ENCODE measurements at regions not wholly inside any gene's neighbourhood (a gene's known extent, or its start where the extent isn't known, plus 50 kb on each side); places are given as distances from the start of the nearest gene placed in this dataset.

GRCh38 chr9:75414371-75415160 lies 326.3 kb downstream of the OSTF1 start:
- H3K27me3 ChIP-seq (ENCODE audit: low read depth, low read length): no peaks in the 10 kb centered on the region
- no peaks in the 10 kb centered on the region for H3K9me3 ChIP-seq (ENCODE audit: control insufficient read depth in 1 of 2, low read length in 2 of 2)
- H3K4me3 ChIP-seq (ENCODE audit: low read depth in 1 of 2, low read length in 2 of 2): no peak overlapping the region
- H3K4me1 ChIP-seq (ENCODE audit: control insufficient read depth in 1 of 2, insufficient read depth in 2 of 2, low read length in 2 of 2): no peaks in the 10 kb centered on the region
- no peaks in the 10 kb centered on the region for H3K36me3 ChIP-seq (ENCODE audit: control insufficient read depth in 1 of 2, insufficient read depth in 2 of 2, low read length in 2 of 2)
- H3K27ac ChIP-seq (ENCODE audit: low read length): no peak overlapping the region

DNA sequence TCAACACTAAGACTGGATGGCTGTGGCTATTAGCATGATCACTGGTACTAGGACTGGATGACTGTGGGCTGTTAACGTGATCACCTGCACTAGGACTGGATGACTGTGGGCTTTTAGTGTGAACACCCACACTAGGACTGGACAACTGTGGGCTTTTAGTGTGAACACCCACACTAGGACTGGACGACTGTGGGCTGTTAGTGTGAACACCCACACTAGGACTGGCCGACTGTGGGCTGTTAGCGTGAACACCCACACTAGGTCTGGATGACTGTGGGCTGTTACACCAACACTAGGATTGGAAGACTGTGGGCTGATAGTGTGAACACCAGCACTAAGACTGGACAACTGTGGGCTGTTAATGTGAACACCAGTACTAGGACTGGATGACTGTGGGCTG lies 329.2 kb downstream of the OSTF1 start:
- Histone ChIP-seq H3K4me1 (ENCODE audit: control insufficient read depth in 1 of 2, insufficient read depth in 2 of 2, low read length in 2 of 2) (no peaks in the 10 kb centered on the region), H3K27ac (ENCODE audit: low read length) (no peak overlapping the region), H3K27me3 (ENCODE audit: low read depth, low read length) (no peaks in the 10 kb centered on the region), H3K4me3 (ENCODE audit: low read depth in 1 of 2, low read length in 2 of 2) (no peak overlapping the region), H3K9me3 (ENCODE audit: control insufficient read depth in 1 of 2, low read length in 2 of 2) (no peaks in the 10 kb centered on the region), H3K36me3 (ENCODE audit: control insufficient read depth in 1 of 2, insufficient read depth in 2 of 2, low read length in 2 of 2) (no peaks in the 10 kb centered on the region)

DNA sequence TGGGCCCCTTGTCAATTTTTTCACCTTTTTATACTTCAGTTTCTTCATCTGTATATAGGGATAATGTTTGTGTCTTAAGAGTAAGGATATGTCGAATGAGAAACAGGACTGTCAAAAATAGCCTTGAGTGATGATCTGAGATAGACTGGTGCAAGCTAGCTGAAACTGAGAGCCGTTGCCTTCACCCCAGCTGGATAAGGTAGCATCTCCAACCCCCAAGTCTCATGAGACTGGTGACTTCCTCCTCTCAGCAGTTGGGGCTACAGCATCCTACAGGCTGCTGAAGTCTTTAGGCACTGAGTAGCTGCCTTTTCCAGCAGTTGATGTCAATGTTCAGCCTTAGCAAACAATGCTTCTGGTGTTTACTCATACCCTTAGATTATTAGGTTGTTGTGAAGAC lies 330.2 kb downstream of the OSTF1 start:
- H3K9me3 ChIP-seq (ENCODE audit: control insufficient read depth in 1 of 2, low read length in 2 of 2): no peaks in the 10 kb centered on the region
- no peaks in the 10 kb centered on the region for H3K36me3 ChIP-seq (ENCODE audit: control insufficient read depth in 1 of 2, insufficient read depth in 2 of 2, low read length in 2 of 2)
- H3K27me3 ChIP-seq (ENCODE audit: low read depth, low read length): no peaks in the 10 kb centered on the region
- H3K4me3 ChIP-seq (ENCODE audit: low read depth in 1 of 2, low read length in 2 of 2): no peak overlapping the region
- no peaks in the 10 kb centered on the region for H3K4me1 ChIP-seq (ENCODE audit: control insufficient read depth in 1 of 2, insufficient read depth in 2 of 2, low read length in 2 of 2)
- H3K27ac ChIP-seq (ENCODE audit: low read length): no peak overlapping the region

DNA sequence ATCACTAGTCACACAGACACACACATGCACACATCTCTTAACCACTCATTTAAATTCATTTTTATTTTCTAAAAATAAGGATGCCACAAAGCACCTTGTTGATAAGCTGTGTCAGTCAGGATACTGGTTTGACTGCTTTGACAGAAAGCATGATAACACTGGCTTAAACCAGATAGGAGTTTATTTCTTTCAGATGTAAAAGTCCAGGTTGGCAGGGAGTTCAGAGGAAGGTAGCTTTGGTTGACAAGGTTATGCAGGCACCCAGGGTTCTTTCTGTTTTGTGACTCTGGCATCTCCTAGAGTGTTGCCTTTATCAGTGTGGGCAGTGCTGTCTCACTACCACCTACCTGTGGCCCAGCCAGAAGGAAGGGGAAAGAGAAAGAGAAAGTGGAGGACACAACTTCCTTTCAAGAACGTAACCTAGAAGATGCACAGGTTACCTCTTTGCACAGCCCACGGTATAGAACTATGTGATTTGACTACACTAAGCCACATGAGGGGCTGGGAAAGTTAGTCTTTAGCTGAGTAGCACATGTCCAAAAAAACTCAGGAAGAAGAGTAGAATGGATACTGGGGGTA lies 334.7 kb downstream of the OSTF1 start:
- no peak overlapping the region for H3K27ac ChIP-seq (ENCODE audit: low read length)
- H3K9me3 ChIP-seq (ENCODE audit: control insufficient read depth in 1 of 2, low read length in 2 of 2): no peaks in the 10 kb centered on the region
- no peaks in the 10 kb centered on the region for H3K27me3 ChIP-seq (ENCODE audit: low read depth, low read length)
- no peaks in the 10 kb centered on the region for H3K4me1 ChIP-seq (ENCODE audit: control insufficient read depth in 1 of 2, insufficient read depth in 2 of 2, low read length in 2 of 2)
- no peak overlapping the region for H3K4me3 ChIP-seq (ENCODE audit: low read depth in 1 of 2, low read length in 2 of 2)
- no peaks in the 10 kb centered on the region for H3K36me3 ChIP-seq (ENCODE audit: control insufficient read depth in 1 of 2, insufficient read depth in 2 of 2, low read length in 2 of 2)

DNA sequence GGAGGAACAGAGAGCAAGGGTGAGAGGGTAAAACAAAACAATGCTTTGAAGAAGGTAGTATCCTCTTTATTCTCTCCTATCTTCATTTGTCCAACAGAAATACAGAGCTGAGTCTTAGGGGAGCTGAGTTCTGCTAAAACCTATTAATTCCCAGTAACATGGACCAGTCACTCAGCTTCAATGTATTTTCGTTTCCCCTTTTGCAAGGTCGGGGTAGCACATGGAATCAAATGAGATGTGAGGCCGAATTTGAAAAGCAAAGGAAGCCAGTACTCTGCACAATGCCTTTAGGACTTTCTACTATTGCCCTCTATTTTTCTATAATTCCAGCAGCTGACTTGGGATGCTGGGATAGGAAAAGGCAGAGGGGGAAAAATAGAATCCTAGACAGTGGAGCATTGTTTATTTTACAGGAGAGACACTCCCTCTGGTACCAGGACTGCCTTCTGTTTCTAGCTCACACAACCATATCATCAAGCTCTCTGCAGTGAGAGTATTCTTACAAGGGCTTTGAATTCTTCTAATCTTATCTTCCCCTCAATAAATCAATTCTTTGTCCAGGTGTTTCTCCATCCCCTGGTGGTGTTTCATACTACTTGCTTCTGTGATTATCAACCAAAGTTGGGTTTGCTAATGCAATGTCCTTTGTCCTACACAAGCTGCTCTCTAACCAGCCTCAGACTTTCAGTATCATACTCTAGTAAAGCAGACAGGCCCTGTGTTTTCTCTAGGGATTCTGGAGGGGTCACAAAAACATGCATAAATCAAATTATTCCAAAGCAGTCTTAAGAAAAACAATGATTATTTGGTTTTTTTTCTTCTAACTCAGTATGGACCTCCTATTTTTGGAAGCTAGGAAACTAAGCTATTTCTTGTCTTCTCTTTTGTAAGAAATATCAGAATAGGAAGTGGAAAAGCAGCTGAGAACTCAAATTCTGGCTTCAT lies 341.5 kb downstream of the OSTF1 start:
- no peak overlapping the region for H3K4me3 ChIP-seq (ENCODE audit: low read depth in 1 of 2, low read length in 2 of 2)
- H3K27ac ChIP-seq (ENCODE audit: low read length): no peak overlapping the region
- no peaks in the 10 kb centered on the region for H3K4me1 ChIP-seq (ENCODE audit: control insufficient read depth in 1 of 2, insufficient read depth in 2 of 2, low read length in 2 of 2)
- H3K36me3 ChIP-seq (ENCODE audit: control insufficient read depth in 1 of 2, insufficient read depth in 2 of 2, low read length in 2 of 2): no peaks in the 10 kb centered on the region
- H3K27me3 ChIP-seq (ENCODE audit: low read depth, low read length): no peaks in the 10 kb centered on the region
- H3K9me3 ChIP-seq (ENCODE audit: control insufficient read depth in 1 of 2, low read length in 2 of 2): no peaks in the 10 kb centered on the region

DNA sequence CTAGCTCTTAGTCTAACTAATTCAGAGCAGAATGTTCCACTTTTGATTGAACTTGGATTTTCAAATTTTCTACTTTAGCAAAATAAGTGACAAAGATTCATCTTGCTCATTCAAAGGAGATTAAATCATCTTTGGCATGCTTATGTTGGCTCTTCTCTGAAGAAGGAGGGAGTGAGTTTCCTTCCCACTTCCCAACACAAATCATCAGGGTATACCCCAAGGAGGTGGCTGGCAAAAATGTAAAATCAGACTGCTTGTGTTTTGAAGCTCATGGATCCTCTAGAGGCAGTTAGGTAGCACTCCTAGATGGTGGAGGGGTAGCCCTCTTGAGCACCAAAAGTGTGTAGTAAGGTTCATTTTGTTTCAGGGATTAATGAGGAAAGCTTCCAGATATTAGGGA lies 343.1 kb downstream of the OSTF1 start:
- Histone ChIP-seq H3K9me3 (ENCODE audit: control insufficient read depth in 1 of 2, low read length in 2 of 2) (no peaks in the 10 kb centered on the region), H3K27ac (ENCODE audit: low read length) (no peak overlapping the region), H3K4me1 (ENCODE audit: control insufficient read depth in 1 of 2, insufficient read depth in 2 of 2, low read length in 2 of 2) (no peaks in the 10 kb centered on the region), H3K36me3 (ENCODE audit: control insufficient read depth in 1 of 2, insufficient read depth in 2 of 2, low read length in 2 of 2) (no peaks in the 10 kb centered on the region), H3K4me3 (ENCODE audit: low read depth in 1 of 2, low read length in 2 of 2) (no peak overlapping the region), H3K27me3 (ENCODE audit: low read depth, low read length) (no peaks in the 10 kb centered on the region)

DNA sequence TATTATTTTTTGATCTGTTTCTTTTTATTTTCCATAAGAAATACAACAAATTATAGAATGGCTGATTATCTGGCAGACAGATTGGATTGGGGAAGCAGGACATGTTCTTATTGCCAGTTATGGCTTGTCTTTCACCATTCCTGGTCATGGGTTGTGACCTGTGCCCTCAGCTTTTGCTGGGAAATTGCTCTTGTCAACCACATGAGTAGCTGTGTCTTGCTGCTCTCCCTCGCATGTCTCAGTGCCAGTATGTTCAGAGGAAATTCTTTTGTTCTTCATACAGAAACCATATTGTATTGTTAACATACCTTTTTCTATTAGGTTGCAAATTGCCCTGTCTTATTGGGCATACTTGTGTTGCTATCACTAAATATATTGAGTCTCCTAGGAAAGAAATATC lies 344.1 kb downstream of the OSTF1 start:
- Histone ChIP-seq H3K27ac (ENCODE audit: low read length) (no peak overlapping the region), H3K36me3 (ENCODE audit: control insufficient read depth in 1 of 2, insufficient read depth in 2 of 2, low read length in 2 of 2) (no peaks in the 10 kb centered on the region), H3K4me3 (ENCODE audit: low read depth in 1 of 2, low read length in 2 of 2) (no peak overlapping the region), H3K27me3 (ENCODE audit: low read depth, low read length) (no peaks in the 10 kb centered on the region), H3K9me3 (ENCODE audit: control insufficient read depth in 1 of 2, low read length in 2 of 2) (no peaks in the 10 kb centered on the region), H3K4me1 (ENCODE audit: control insufficient read depth in 1 of 2, insufficient read depth in 2 of 2, low read length in 2 of 2) (no peaks in the 10 kb centered on the region)

DNA sequence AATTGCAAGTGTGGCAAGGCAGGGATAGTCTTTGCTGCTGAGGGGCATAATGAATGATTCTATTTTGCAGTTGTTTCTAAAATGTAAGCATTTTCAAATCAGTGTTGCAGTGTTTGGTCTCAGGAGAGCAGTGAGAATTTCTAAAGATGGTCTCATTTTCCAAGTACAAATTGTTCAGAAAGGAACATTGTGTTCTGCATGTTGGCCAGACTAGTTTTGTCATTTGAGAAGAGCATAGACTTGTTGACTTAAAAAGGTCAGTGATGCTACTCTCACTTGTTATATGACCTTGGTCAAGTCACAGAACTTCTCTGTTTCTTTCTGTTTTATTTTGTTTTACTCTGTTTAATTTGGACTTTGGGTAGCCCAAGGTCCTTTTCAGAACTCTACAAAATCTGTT lies 344.6 kb downstream of the OSTF1 start:
- Histone ChIP-seq H3K27ac (ENCODE audit: low read length) (no peak overlapping the region), H3K9me3 (ENCODE audit: control insufficient read depth in 1 of 2, low read length in 2 of 2) (no peaks in the 10 kb centered on the region), H3K4me3 (ENCODE audit: low read depth in 1 of 2, low read length in 2 of 2) (no peak overlapping the region), H3K27me3 (ENCODE audit: low read depth, low read length) (no peaks in the 10 kb centered on the region), H3K36me3 (ENCODE audit: control insufficient read depth in 1 of 2, insufficient read depth in 2 of 2, low read length in 2 of 2) (no peaks in the 10 kb centered on the region), H3K4me1 (ENCODE audit: control insufficient read depth in 1 of 2, insufficient read depth in 2 of 2, low read length in 2 of 2) (no peaks in the 10 kb centered on the region)

- Histone ChIP-seq H3K9me3 (ENCODE audit: control insufficient read depth in 1 of 2, low read length in 2 of 2) (no peaks in the 10 kb centered on the region), H3K36me3 (ENCODE audit: control insufficient read depth in 1 of 2, insufficient read depth in 2 of 2, low read length in 2 of 2) (no peaks in the 10 kb centered on the region), H3K4me1 (ENCODE audit: control insufficient read depth in 1 of 2, insufficient read depth in 2 of 2, low read length in 2 of 2) (no peaks in the 10 kb centered on the region), H3K27me3 (ENCODE audit: low read depth, low read length) (no peaks in the 10 kb centered on the region), H3K4me3 (ENCODE audit: low read depth in 1 of 2, low read length in 2 of 2) (no peak overlapping the region), H3K27ac (ENCODE audit: low read length) (no peak overlapping the region)
These were observed 350.4 kb downstream of the OSTF1 start for GRCh38 chr9:75438716-75439115.

DNA sequence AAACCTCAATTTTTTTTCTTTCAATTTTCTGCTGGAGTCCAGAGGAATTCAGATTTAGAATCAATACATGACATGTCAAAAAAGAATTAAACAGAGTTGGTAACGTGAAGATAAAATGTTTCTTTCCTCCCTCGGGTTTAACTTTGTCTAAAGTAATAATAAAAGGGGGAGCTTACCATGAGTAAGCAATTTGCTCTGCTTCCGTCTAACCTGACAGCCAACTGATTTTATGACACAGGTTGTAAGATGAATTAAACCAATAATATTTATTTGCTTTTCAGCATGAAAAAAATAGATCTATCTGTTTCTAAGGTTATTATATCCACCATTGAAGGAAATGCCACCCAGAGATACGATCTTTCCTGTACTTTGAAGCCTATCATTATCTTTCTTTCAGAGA lies 352.6 kb downstream of the OSTF1 start:
- Histone ChIP-seq H3K4me1 (ENCODE audit: control insufficient read depth in 1 of 2, insufficient read depth in 2 of 2, low read length in 2 of 2) (no peaks in the 10 kb centered on the region), H3K4me3 (ENCODE audit: low read depth in 1 of 2, low read length in 2 of 2) (no peak overlapping the region), H3K36me3 (ENCODE audit: control insufficient read depth in 1 of 2, insufficient read depth in 2 of 2, low read length in 2 of 2) (no peaks in the 10 kb centered on the region), H3K27me3 (ENCODE audit: low read depth, low read length) (no peaks in the 10 kb centered on the region), H3K27ac (ENCODE audit: low read length) (no peak overlapping the region), H3K9me3 (ENCODE audit: control insufficient read depth in 1 of 2, low read length in 2 of 2) (peaks cover 0 to 4% of the 10 kb centered on the region in 2 donors)

DNA sequence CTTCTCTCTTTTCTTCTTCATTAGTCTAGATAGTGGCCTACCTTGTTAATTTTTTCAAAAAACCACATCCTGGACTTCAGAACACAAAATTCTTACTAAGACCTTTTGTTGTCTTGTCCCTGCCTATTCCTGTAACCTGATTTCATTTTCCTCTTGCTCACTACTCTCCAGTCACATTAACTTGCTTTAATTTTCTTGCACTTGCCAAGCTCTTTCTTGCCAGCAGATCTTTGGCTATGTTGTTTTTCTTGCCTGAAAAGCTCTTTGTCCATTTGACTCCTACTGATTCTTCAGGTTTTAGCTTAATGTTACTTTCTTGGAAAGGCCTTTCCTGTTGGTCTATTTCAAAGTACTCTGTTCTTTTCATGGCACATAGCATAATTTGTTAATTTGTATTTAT lies 356.8 kb downstream of the OSTF1 start:
- no peaks in the 10 kb centered on the region for H3K4me1 ChIP-seq (ENCODE audit: control insufficient read depth in 1 of 2, insufficient read depth in 2 of 2, low read length in 2 of 2)
- H3K36me3 ChIP-seq (ENCODE audit: control insufficient read depth in 1 of 2, insufficient read depth in 2 of 2, low read length in 2 of 2): no peaks in the 10 kb centered on the region
- H3K9me3 ChIP-seq (ENCODE audit: control insufficient read depth in 1 of 2, low read length in 2 of 2): peaks cover 0 to 4% of the 10 kb centered on the region in 2 donors
- H3K27ac ChIP-seq (ENCODE audit: low read length): no peak overlapping the region
- no peak overlapping the region for H3K4me3 ChIP-seq (ENCODE audit: low read depth in 1 of 2, low read length in 2 of 2)
- H3K27me3 ChIP-seq (ENCODE audit: low read depth, low read length): no peaks in the 10 kb centered on the region
